HG03558 (cell line): ENCODE measurements at regions not wholly inside any gene's neighbourhood (a gene's known extent, or its start where the extent isn't known, plus 50 kb on each side); places are given as distances from the start of the nearest gene placed in this dataset.

Experiments used
- ATAC-seq: cut with Tn5 transposase; IDR thresholded peaks from one replicate; pipeline ENCODE4 v1.9.1; 2021; ENCODE audit warnings: moderate number of reproducible peaks; ENCODE audit not compliant: unreplicated experiment; ENCODE audit errors: extremely low read depth

- ATAC-seq, result no peak
These were observed 1044.5 kb upstream of the POU3F3 start for GRCh38 chr2:103809415-103809814.

- no peak for ATAC-seq
These were observed 1043.9 kb upstream of the POU3F3 start for GRCh38 chr2:103809941-103810441.

GRCh38 chr2:103810875-103811274 is 1043.0 kb upstream of the POU3F3 start:
- ATAC-seq, result no peak

GRCh38 chr2:103814016-103814415 is 1039.9 kb upstream of the POU3F3 start:
- no peak for ATAC-seq

GRCh38 chr2:103815731-103816130 is 1038.2 kb upstream of the POU3F3 start:
- ATAC-seq, result no peak

GRCh38 chr2:103817746-103818145 is 1036.2 kb upstream of the POU3F3 start:
- no peak for ATAC-seq

GRCh38 chr2:103818176-103818575 is 1035.7 kb upstream of the POU3F3 start:
- no peak for ATAC-seq

- no peak for ATAC-seq
These were observed 1034.3 kb upstream of the POU3F3 start for GRCh38 chr2:103819599-103819998.

GRCh38 chr2:103823847-103824246 is 1030.1 kb upstream of the POU3F3 start:
- no peak for ATAC-seq

- no peak for ATAC-seq
These were observed 1006.6 kb upstream of the POU3F3 start for GRCh38 chr2:103847276-103847675.

- no peak for ATAC-seq
These were observed 994.7 kb upstream of the POU3F3 start for GRCh38 chr2:103859238-103859637.

GRCh38 chr2:103860016-103860415 is 993.9 kb upstream of the POU3F3 start:
- ATAC-seq, result no peak

- ATAC-seq, result no peak
These were observed 985.5 kb upstream of the POU3F3 start for GRCh38 chr2:103868396-103868795.

GRCh38 chr2:103873716-103874351 is 980.1 kb upstream of the POU3F3 start:
- no peak for ATAC-seq

- ATAC-seq, result no peak
These were observed 978.8 kb upstream of the POU3F3 start for GRCh38 chr2:103875131-103875530.

GRCh38 chr2:103875531-103875930 is 978.4 kb upstream of the POU3F3 start:
- no peak for ATAC-seq

GRCh38 chr2:103876611-103877010 is 977.3 kb upstream of the POU3F3 start:
- ATAC-seq, result no peak

- no peak for ATAC-seq
These were observed 974.8 kb upstream of the POU3F3 start for GRCh38 chr2:103879101-103879500.

- ATAC-seq, result no peak
These were observed 973.7 kb upstream of the POU3F3 start for GRCh38 chr2:103880081-103880834.

- no peak for ATAC-seq
These were observed 966.3 kb upstream of the POU3F3 start for GRCh38 chr2:103887625-103888024.

GRCh38 chr2:103896182-103896581 is 957.7 kb upstream of the POU3F3 start:
- no peak for ATAC-seq

GRCh38 chr2:103898561-103898960 is 955.4 kb upstream of the POU3F3 start:
- no peak for ATAC-seq
